Endothelial cell of umbilical vein (primary cell): ENCODE measurements at regions not wholly inside any gene's neighbourhood (a gene's known extent, or its start where the extent isn't known, plus 50 kb on each side); places are given as distances from the start of the nearest gene placed in this dataset.

Source experiments
- BruUV-seq: library from RNA; stranded (reverse); fragments of 400-500 nt; replicated peaks from 2 replicates; lab custom pipeline; 2021; lab: Mats Ljungman, UMichigan
- CTCF ChIA-PET: fragments of 300-600, 350-600 bp; sonication (Branson Sonifier 250); formaldehyde crosslinking; loops from one replicate; lab custom pipeline; 2021; ENCODE audit warnings: antibody characterized with exemption, inconsistent platforms; lab: Charles Lee
- POLR2A ChIA-PET: fragments of 300-600, 350-600 bp; sonication (Branson Sonifier 250); formaldehyde crosslinking; loops from one replicate; lab custom pipeline; 2021; ENCODE audit warnings: antibody characterized with exemption, inconsistent platforms; lab: Charles Lee
- DNase-seq: peaks from one replicate; pipeline ENCODE4 v3.0.0-alpha.2; 2011; ENCODE audit warnings: low read depth, low spot score
- FAIRE-seq: peaks from 2 replicates; lab custom pipeline; 2011; peaks lifted over from hg19 to GRCh38; lab: Jason Lieb, UNC
- H2AFZ ChIP-seq: 2 replicates; pipeline ENCODE4 v1.6.0; 2012; ENCODE audit warnings: low read depth, low read length, control low read depth, inconsistent platforms
- H3K27ac ChIP-seq: 2 replicates; pipeline ENCODE4 v1.5.1; 2011; ENCODE audit warnings: low read depth, mild to moderate bottlenecking, control low read depth, low read length, moderate library complexity; ENCODE audit not compliant: insufficient read depth
- H3K27me3 ChIP-seq, 2 experiments: 2 replicates each; pipeline versions ENCODE4 v1.6.0 to v1.6.1; 2011; ENCODE audit warnings: low read length in 2 of 2, mixed read lengths in 1 of 2; ENCODE audit not compliant: control insufficient read depth in 2 of 2, insufficient read depth in 2 of 2
- H3K36me3 ChIP-seq, 2 experiments: 2 replicates in 1 of 2; 3 replicates in 1 of 2; pipeline ENCODE4 v1.5.1; 2011; ENCODE audit warnings: low read length in 2 of 2, mild to moderate bottlenecking in 1 of 2, moderate library complexity in 1 of 2; ENCODE audit not compliant: control insufficient read depth in 2 of 2, insufficient read depth in 2 of 2; ENCODE audit errors: extremely low read depth in 1 of 2
- H3K4me1 ChIP-seq: 3 replicates; pipeline ENCODE4 v1.5.1; 2011; ENCODE audit warnings: mild to moderate bottlenecking, low read length; ENCODE audit not compliant: control insufficient read depth, insufficient read depth; ENCODE audit errors: extremely low read depth
- H3K4me2 ChIP-seq: 2 replicates; pipeline ENCODE4 v1.6.1; 2011; ENCODE audit warnings: low read length, control low read depth, mixed read lengths; ENCODE audit not compliant: insufficient read depth
- H3K4me3 ChIP-seq, 3 experiments: fragments of 200-600 bp in 1 of 3; sonication (generic), shearing (Covaris generic) in 1 of 3; replicated peaks in 1 of 3; 2 replicates each; pipeline ENCODE4 v1.5.1; 2011 to 2016; ENCODE audit warnings: control low read depth in 3 of 3, low read length in 3 of 3, mild to moderate bottlenecking in 2 of 3, inconsistent platforms in 1 of 3, low read depth in 1 of 3, moderate library complexity in 1 of 3; ENCODE audit not compliant: insufficient read depth in 1 of 3
- H3K79me2 ChIP-seq: 2 replicates; pipeline ENCODE4 v1.6.0; 2012; ENCODE audit warnings: low read length, inconsistent platforms; ENCODE audit not compliant: control insufficient read depth, insufficient read depth
- H3K9ac ChIP-seq: replicated peaks from 2 replicates; pipeline ENCODE3; 2011; ENCODE audit warnings: low read length, control low read depth; ENCODE audit not compliant: insufficient read depth; ENCODE audit errors: extremely low read depth
- H3K9me1 ChIP-seq: replicated peaks from 3 replicates; pipeline ENCODE4 v1.6.0; 2011; ENCODE audit warnings: mild to moderate bottlenecking, low read length; ENCODE audit not compliant: control insufficient read depth, insufficient read depth; ENCODE audit errors: extremely low read depth
- H3K9me3 ChIP-seq: replicated peaks from 2 replicates; pipeline ENCODE4 v1.5.1; 2012; ENCODE audit warnings: low read length, inconsistent platforms; ENCODE audit not compliant: control insufficient read depth, insufficient read depth
- H4K20me1 ChIP-seq: replicated peaks from 2 replicates; pipeline ENCODE3; 2011; ENCODE audit warnings: mild to moderate bottlenecking, low read length; ENCODE audit not compliant: control insufficient read depth, insufficient read depth; ENCODE audit errors: extremely low read depth
- FOS ChIP-seq: IDR thresholded peaks from 2 replicates; pipeline ENCODE4 v1.6.1; 2011; ENCODE audit warnings: mild to moderate bottlenecking, low read length, moderate library complexity, borderline replicate concordance; ENCODE audit not compliant: insufficient read depth
- GATA2 ChIP-seq: IDR thresholded peaks from 2 replicates; pipeline ENCODE4 v1.7.0; 2011; ENCODE audit warnings: low read depth, mild to moderate bottlenecking, moderate library complexity, mixed read lengths, low read length; ENCODE audit not compliant: insufficient read length, insufficient read depth
- JUN ChIP-seq: IDR thresholded peaks from 2 replicates; pipeline ENCODE4 v1.6.1; 2011; ENCODE audit warnings: borderline replicate concordance, low read depth; ENCODE audit not compliant: insufficient read length, insufficient read depth
- MYC ChIP-seq: IDR thresholded peaks from one replicate; pipeline ENCODE4 v1.6.1; 2011; ENCODE audit warnings: mild to moderate bottlenecking, low read depth, low read length
- POLR2A ChIP-seq: IDR thresholded peaks from 2 replicates; pipeline ENCODE4 v1.6.1; 2012; ENCODE audit warnings: low read depth, mild to moderate bottlenecking, control low read depth, low read length
- POLR2AphosphoS5 ChIP-seq: IDR thresholded peaks from 2 replicates; pipeline ENCODE4 v1.6.1; 2012; ENCODE audit warnings: low read depth, mild to moderate bottlenecking, control low read depth, low read length, moderate library complexity; ENCODE audit not compliant: insufficient read depth
- dilution Hi-C: fragments of 300-500 bp; cut with MboI; formaldehyde crosslinking; loops from one replicate; pipeline ENCODE4 v1.15.0; 2019; ENCODE audit warnings: low sequenced_read_pairs; ENCODE audit not compliant: extremely low pct_ligation_motif_present
- intact Hi-C: fragments of 100-400 bp; cut with micrococcal nuclease; formaldehyde crosslinking; loops from one replicate; pipeline ENCODE4 v1.10.0; 2022
- TF ChIP-seq, protein P1 (sequence below): IDR thresholded peaks from 2 replicates; pipeline ENCODE4 v1.6.1; 2011; ENCODE audit not compliant: insufficient read depth, insufficient read length
- TF ChIP-seq, protein P2 (sequence below), 2 donors: IDR thresholded peaks; 1 replicate in 1 of 2; 2 replicates in 1 of 2; pipeline ENCODE4 v1.5.1; 2011; ENCODE audit warnings: low read length in 2 of 2, mild to moderate bottlenecking in 2 of 2, moderate library complexity in 2 of 2, control low read depth in 1 of 2, inconsistent platforms in 1 of 2, low read depth in 1 of 2; ENCODE audit not compliant: insufficient read depth in 1 of 2; ENCODE audit errors: extremely low read depth in 1 of 2

DNA sequence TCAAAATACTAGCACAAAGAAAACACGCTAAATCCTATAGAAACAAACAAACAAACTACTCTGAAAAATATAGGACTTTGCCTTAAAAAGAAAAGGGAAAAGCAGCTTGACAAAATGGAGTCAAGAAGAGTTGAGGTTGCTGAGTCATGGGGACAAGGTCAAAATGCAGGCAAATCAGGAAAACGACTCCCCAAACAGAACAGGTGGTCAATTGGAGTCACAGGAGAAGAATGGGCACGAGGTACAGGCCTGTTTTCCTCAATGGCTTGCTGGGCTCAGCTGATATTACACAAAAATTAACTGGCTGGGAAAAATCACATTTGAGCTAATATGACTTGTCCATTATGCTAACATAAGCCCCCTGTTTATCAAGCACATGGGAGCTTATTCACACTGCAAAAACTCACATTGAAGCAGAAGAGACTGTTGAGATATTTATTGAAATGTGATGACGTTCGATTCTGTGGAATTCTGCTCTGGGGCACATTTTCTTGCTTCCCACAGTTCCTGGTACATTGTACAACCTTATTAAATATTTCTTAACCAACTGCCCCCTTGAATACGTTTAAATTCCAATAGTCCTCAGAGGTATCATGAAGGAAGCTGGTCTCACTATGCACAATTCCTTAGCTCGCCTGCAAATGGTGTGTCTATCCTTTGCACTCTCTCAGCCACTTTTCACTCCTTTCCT lies 1622.1 kb downstream of the STIM2 start:
- POLR2A ChIA-PET, result no interaction called here
- TF ChIP-seq JUN, result no peak
- no peak for TF ChIP-seq POLR2A
- TF ChIP-seq POLR2AphosphoS5, result no peak
- TF ChIP-seq, protein P1, sequence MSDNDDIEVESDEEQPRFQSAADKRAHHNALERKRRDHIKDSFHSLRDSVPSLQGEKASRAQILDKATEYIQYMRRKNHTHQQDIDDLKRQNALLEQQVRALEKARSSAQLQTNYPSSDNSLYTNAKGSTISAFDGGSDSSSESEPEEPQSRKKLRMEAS, result no peak
- TF ChIP-seq GATA2, result no peak
- TF ChIP-seq, protein P2, sequence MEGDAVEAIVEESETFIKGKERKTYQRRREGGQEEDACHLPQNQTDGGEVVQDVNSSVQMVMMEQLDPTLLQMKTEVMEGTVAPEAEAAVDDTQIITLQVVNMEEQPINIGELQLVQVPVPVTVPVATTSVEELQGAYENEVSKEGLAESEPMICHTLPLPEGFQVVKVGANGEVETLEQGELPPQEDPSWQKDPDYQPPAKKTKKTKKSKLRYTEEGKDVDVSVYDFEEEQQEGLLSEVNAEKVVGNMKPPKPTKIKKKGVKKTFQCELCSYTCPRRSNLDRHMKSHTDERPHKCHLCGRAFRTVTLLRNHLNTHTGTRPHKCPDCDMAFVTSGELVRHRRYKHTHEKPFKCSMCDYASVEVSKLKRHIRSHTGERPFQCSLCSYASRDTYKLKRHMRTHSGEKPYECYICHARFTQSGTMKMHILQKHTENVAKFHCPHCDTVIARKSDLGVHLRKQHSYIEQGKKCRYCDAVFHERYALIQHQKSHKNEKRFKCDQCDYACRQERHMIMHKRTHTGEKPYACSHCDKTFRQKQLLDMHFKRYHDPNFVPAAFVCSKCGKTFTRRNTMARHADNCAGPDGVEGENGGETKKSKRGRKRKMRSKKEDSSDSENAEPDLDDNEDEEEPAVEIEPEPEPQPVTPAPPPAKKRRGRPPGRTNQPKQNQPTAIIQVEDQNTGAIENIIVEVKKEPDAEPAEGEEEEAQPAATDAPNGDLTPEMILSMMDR (IDR thresholded peaks at IDR 0.05; ENCODE audit: extremely low read depth in 1 of 2, insufficient read depth in 1 of 2, low read depth in 1 of 2, low read length in 2 of 2), result no peak
- TF ChIP-seq FOS, result no peak
- TF ChIP-seq MYC, result no peak

More for the DNA sequence above, 1622.1 kb downstream of the STIM2 start:
- CTCF ChIA-PET, result no interaction called here
- H3K9me3 ChIP-seq, result no peaks in the 10 kb centered on the region
- H3K9me1 ChIP-seq, result no peaks in the 10 kb centered on the region
- H2AFZ ChIP-seq, result no peak overlapping the region
- BruUV-seq, result no TSS peak
- no peak overlapping the region for H3K4me3 ChIP-seq
- DNase-seq (no peak), FAIRE-seq (no peak)
- H3K4me2 ChIP-seq, result no peak overlapping the region
- dilution Hi-C loops, result no loop called here
- no peaks in the 10 kb centered on the region for H3K79me2 ChIP-seq
- H3K4me1 ChIP-seq, result no peaks in the 10 kb centered on the region
- no peak overlapping the region for H3K9ac ChIP-seq
- intact Hi-C loops, result no loop called here
- H3K36me3 ChIP-seq, result no peaks in the 10 kb centered on the region
- H3K27me3 ChIP-seq, result no peaks in the 10 kb centered on the region
- no peaks in the 10 kb centered on the region for H4K20me1 ChIP-seq
- no peak overlapping the region for H3K27ac ChIP-seq
